Prostate gland (tissue), 2 donors: ENCODE measurements at regions not wholly inside any gene's neighbourhood (a gene's known extent, or its start where the extent isn't known, plus 50 kb on each side); places are given as distances from the start of the nearest gene placed in this dataset.

Experiments used
- DNase-seq: peaks from one replicate; pipeline ENCODE4 v3.0.0-alpha.2; 2019; ENCODE audit warnings: low spot score
- H3K27ac ChIP-seq, 2 donors: fragments of 200-600 bp; sonication (generic); 2 replicates each; pipeline ENCODE4 v1.5.1; 2017 to 2019
- H3K27me3 ChIP-seq: fragments of 200-600 bp; sonication (generic); replicated peaks from 2 replicates; pipeline ENCODE4 v1.5.1; 2019; ENCODE audit not compliant: insufficient read depth
- H3K36me3 ChIP-seq, 2 donors: fragments of 200-600 bp; sonication (generic); 1 replicate in 1 of 2; 2 replicates in 1 of 2; pipeline versions ENCODE4 v1.5.1 to v1.8.1; 2017 to 2019
- H3K4me1 ChIP-seq: fragments of 200-600 bp; sonication (generic); replicated peaks from 2 replicates; pipeline ENCODE4 v1.5.1; 2019
- H3K4me3 ChIP-seq, 2 donors: fragments of 200-600 bp; sonication (generic); 2 replicates each; pipeline ENCODE4 v1.5.1; 2017 to 2019
- H3K9me3 ChIP-seq: fragments of 200-600 bp; sonication (generic); 2 replicates; pipeline ENCODE4 v1.5.1; 2017
- POLR2A ChIP-seq: fragments of 450-650 bp; IDR thresholded peaks from one replicate; pipeline ENCODE4 v1.6.1; 2016; ENCODE audit warnings: antibody characterized with exemption, mild to moderate bottlenecking
- POLR2AphosphoS5 ChIP-seq: sonication (generic); formaldehyde crosslinking; IDR thresholded peaks from one replicate; pipeline ENCODE4 v1.6.1; 2017; ENCODE audit warnings: antibody characterized with exemption
- WGBS: methylation state at CpG from one replicate; pipeline ENCODE4 v1.1.5; 2018; 5-methylcytosine and 5-hydroxymethylcytosine counted together
- intact Hi-C: fragments of 100-400 bp; cut with DNase I; formaldehyde crosslinking; loops from one replicate; pipeline ENCODE4 v1.14.2; 2022
- TF ChIP-seq, protein P1 (sequence below), 4 experiments: fragments of 200-600 bp in 2 of 4; fragments of 450-650 bp in 2 of 4; sonication (generic) in 2 of 4; IDR thresholded peaks; 1 replicate in 3 of 4; 2 replicates in 1 of 4; pipeline ENCODE4 v1.5.1; 2016 to 2019; ENCODE audit warnings: antibody characterized with exemption in 4 of 4, mild to moderate bottlenecking in 2 of 4, moderate library complexity in 2 of 4

DNA sequence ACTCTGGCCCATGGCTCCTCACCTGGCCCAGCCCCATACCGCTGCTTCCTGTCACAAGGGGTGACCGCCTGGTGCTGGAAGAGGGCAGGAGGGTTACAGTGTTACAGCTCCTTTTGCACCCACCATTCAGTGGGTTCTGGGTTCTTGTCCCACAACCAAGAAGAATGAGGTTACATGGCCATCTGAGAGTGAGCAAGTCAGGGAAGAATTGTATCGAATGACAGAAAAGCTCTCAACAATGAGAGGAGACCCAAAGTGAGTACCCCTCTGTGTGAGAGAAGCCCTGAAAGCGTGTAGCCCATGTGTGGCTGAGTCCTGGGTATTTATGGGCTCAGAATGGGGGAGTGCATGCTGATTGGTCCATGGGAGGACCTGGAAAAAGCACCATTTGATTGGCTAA, 888.5 kb downstream of the ADGRL2 start:
- Histone ChIP-seq H3K9me3 (no peaks in the 10 kb centered on the region), H3K4me3 (no peak overlapping the region), H3K27me3 (no peaks in the 10 kb centered on the region), H3K27ac (no peak overlapping the region), H3K4me1 (no peaks in the 10 kb centered on the region), H3K36me3 (no peaks in the 10 kb centered on the region)
- 56% methylated on average over 4 of the region's 4 CpGs for WGBS
- no peak for DNase-seq
- TF ChIP-seq POLR2A (no peak), POLR2AphosphoS5 (no peak)
- TF ChIP-seq, protein P1, sequence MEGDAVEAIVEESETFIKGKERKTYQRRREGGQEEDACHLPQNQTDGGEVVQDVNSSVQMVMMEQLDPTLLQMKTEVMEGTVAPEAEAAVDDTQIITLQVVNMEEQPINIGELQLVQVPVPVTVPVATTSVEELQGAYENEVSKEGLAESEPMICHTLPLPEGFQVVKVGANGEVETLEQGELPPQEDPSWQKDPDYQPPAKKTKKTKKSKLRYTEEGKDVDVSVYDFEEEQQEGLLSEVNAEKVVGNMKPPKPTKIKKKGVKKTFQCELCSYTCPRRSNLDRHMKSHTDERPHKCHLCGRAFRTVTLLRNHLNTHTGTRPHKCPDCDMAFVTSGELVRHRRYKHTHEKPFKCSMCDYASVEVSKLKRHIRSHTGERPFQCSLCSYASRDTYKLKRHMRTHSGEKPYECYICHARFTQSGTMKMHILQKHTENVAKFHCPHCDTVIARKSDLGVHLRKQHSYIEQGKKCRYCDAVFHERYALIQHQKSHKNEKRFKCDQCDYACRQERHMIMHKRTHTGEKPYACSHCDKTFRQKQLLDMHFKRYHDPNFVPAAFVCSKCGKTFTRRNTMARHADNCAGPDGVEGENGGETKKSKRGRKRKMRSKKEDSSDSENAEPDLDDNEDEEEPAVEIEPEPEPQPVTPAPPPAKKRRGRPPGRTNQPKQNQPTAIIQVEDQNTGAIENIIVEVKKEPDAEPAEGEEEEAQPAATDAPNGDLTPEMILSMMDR (IDR thresholded peaks at IDR 0.05) = no peak
- intact Hi-C loops = no loop called here

DNA sequence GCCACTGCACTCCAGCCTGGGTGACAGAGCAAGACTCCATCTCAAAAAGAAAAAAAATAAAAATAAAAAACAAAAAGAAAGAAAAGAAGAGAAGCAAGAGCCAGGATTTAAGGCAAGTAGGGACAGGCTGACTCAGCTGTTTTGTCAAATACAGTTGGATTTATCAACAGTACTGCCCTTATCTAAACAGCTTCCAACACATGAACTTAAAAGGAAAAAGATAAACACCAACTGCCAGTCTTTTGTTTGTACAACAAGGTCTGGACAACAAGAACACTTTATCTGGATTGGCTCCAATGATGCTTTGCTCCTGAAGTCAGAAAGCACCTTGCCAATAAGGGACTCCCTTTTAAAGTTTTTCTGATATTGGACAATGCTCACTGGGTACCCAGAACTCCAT, 886.0 kb downstream of the ADGRL2 start:
- Histone ChIP-seq H3K9me3 (no peaks in the 10 kb centered on the region), H3K4me1 (no peaks in the 10 kb centered on the region), H3K27me3 (no peaks in the 10 kb centered on the region), H3K27ac (no peak overlapping the region), H3K36me3 (no peaks in the 10 kb centered on the region), H3K4me3 (no peak overlapping the region)
- DNase-seq = no peak
- intact Hi-C loops = no loop called here
- TF ChIP-seq, protein P1 (IDR thresholded peaks at IDR 0.05) = no peak
- no peak for TF ChIP-seq POLR2A

DNA sequence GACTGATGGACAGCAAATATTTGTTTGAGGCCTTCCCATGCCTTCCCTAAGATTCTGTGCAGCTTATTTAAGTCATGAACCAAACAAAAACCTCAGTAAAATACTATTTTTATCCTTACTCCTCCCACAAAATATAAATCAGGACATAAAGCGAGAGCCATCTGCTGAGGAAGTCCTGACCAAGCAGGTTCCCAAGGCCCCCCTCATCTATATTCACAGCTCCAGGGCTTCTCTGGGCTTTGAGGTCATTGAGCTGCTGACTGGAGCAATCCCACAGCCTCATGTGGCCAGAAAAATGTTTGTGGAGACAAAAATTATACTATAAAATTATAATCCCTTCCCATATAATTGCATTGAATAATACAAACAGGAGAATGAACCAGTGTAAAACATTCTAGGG, 846.2 kb downstream of the ADGRL2 start:
- H3K27me3 ChIP-seq = no peaks in the 10 kb centered on the region
- intact Hi-C loops = no loop called here
- no peaks in the 10 kb centered on the region for H3K9me3 ChIP-seq
- no peaks in the 10 kb centered on the region for H3K36me3 ChIP-seq
- DNase-seq = no peak
- 0% methylated on average over 1 of the region's 1 CpG for WGBS
- H3K4me1 ChIP-seq = no peaks in the 10 kb centered on the region
- no peak overlapping the region for H3K4me3 ChIP-seq
- no peak overlapping the region for H3K27ac ChIP-seq
- TF ChIP-seq POLR2A = no peak

DNA sequence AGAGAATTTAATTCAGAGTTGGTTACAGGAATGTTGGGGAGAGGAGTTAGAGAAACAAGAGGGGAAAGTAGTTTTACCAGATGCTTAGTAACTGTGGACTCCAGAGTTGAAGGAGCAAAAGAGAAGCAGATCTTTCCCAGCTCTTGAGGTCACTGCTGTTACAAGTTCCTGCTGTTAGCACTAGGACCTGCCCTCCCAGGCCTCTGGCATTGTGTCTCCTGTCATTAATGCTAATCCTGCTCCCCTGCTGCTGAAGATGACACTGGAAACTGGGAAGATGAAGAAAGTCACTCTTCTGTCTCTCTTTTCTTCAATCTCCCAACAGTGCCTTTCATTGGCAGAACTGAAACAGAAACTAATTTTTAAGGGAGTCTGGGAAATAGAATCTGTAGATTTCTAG, 845.6 kb downstream of the ADGRL2 start:
- Histone ChIP-seq H3K4me3 (no peak overlapping the region), H3K27ac (no peak overlapping the region), H3K9me3 (no peaks in the 10 kb centered on the region), H3K27me3 (no peaks in the 10 kb centered on the region), H3K4me1 (no peaks in the 10 kb centered on the region), H3K36me3 (no peaks in the 10 kb centered on the region)
- DNase-seq = no peak
- TF ChIP-seq, protein P1 (IDR thresholded peaks at IDR 0.05) = no peak
- TF ChIP-seq POLR2A (no peak), POLR2AphosphoS5 (no peak)
- intact Hi-C loops = no loop called here

DNA sequence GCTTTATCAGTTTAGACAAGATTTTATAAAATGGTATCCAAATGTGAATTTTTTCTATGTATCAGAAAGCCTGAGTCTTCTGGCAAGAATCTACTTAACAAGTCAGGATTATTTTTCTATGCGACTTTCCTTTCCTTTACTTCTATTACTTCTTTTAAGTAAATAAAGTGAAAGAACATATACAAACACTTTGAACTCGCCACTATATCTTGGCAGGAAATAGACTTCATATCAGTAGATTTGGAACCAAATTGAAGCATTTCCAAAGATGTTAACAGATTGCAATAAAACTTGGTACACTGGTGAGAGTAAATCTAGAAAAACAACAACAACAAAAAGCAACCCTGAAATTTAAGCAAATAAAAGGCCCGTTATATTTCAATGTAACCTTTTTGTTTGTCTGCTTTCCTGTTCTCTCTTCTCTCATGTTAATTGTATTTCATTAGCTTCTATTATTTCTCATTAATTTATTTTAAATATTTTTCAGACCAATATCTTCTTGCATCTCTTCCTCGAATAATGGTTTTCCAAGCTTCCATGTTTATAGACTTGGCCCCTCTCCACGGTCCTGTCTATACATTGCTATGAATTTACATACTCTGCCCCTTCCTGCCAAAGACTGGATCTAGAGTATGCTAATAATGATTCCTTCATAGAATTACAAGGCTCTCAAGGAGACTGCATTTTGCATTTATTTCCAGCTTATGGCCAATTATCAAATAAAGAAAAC, 843.6 kb downstream of the ADGRL2 start:
- 63% methylated on average over 5 of the region's 5 CpGs for WGBS
- Histone ChIP-seq H3K27ac (no peak overlapping the region), H3K4me3 (no peak overlapping the region), H3K9me3 (no peaks in the 10 kb centered on the region), H3K36me3 (no peaks in the 10 kb centered on the region), H3K4me1 (no peaks in the 10 kb centered on the region), H3K27me3 (no peaks in the 10 kb centered on the region)
- DNase-seq = no peak
- no peak for TF ChIP-seq POLR2A
- no peak for TF ChIP-seq POLR2AphosphoS5
- TF ChIP-seq, protein P1 (IDR thresholded peaks at IDR 0.05) = no peak
- intact Hi-C loops = no loop called here
